GM12878 (cell line): ENCODE measurements at regions not wholly inside any gene's neighbourhood (a gene's known extent, or its start where the extent isn't known, plus 50 kb on each side); places are given as distances from the start of the nearest gene placed in this dataset.
"Not testable (repeated sequence)": the region's sequence is repeated elsewhere in the genome, so short reads cannot be mapped to it uniquely, and the experiment has no call there.

Experiments
- ATAC-seq: fragments of 200-7000 bp; cut with Tn5 transposase; 3 replicates; pipeline ENCODE4 v1.9.1; 2020; ENCODE audit warnings: mild to moderate bottlenecking, moderate library complexity
- BruUV-seq: library from RNA; stranded (reverse); fragments of 400-500 nt; replicated peaks from 2 replicates; lab custom pipeline; 2021; lab: Mats Ljungman, UMichigan
- CTCF ChIA-PET: fragments of 300-600 bp; sonication (Branson Sonifier 250); formaldehyde crosslinking; extraction: SDS; loops from one replicate; lab custom pipeline; 2021; ENCODE audit warnings: inconsistent platforms; lab: Yijun Ruan, JAX
- POLR2A ChIA-PET: fragments of 350-600 bp; formaldehyde crosslinking; extraction: SDS; loops from one replicate; lab custom pipeline; 2021; ENCODE audit warnings: inconsistent platforms; lab: Charles Lee
- RAD21 ChIA-PET: fragments of 300-600 bp; sonication (Branson Sonifier 250); formaldehyde crosslinking; loops from one replicate; lab custom pipeline; 2023; ENCODE audit warnings: antibody characterized with exemption; ENCODE audit not compliant: unreplicated experiment; lab: Charles Lee
- SMC1A ChIA-PET: fragments of 300-600 bp; sonication (Branson Sonifier 250); formaldehyde crosslinking; loops from one replicate; lab custom pipeline; 2023; ENCODE audit not compliant: unreplicated experiment, uncharacterized antibody; lab: Charles Lee
- DNase-seq: peaks from one replicate; pipeline ENCODE4 v3.0.0-alpha.2; 2011; ENCODE audit warnings: low read depth, low spot score
- FAIRE-seq: peaks from 3 replicates; lab custom pipeline; 2011; peaks lifted over from hg19 to GRCh38; lab: Jason Lieb, UNC
- H2AFZ ChIP-seq: 2 replicates; pipeline ENCODE4 v1.6.0; 2011; ENCODE audit warnings: low read depth, low read length, control low read depth; ENCODE audit not compliant: control insufficient read depth
- H3K27ac ChIP-seq: 2 replicates; pipeline ENCODE4 v1.5.1; 2011; ENCODE audit warnings: control low read depth; ENCODE audit not compliant: control insufficient read depth, insufficient read depth
- H3K27me3 ChIP-seq, 2 experiments: replicated peaks in 1 of 2; 2 replicates each; pipeline versions ENCODE4 v1.6.0 to v1.6.1; 2011; ENCODE audit warnings: low read length in 1 of 2; ENCODE audit not compliant: control insufficient read depth in 2 of 2, insufficient read depth in 2 of 2
- H3K36me3 ChIP-seq, 2 experiments: 2 replicates each; pipeline ENCODE4 v1.5.1; 2011; ENCODE audit warnings: low read length in 1 of 2; ENCODE audit not compliant: control insufficient read depth in 2 of 2, insufficient read depth in 2 of 2
- H3K4me1 ChIP-seq: 2 replicates; pipeline ENCODE4 v1.6.1; 2011; ENCODE audit warnings: mild to moderate bottlenecking, low read length, moderate library complexity, mixed read lengths; ENCODE audit not compliant: control insufficient read depth, insufficient read depth
- H3K4me2 ChIP-seq: 2 replicates; pipeline ENCODE4 v1.6.0; 2011; ENCODE audit warnings: control low read depth; ENCODE audit not compliant: control insufficient read depth, insufficient read depth
- H3K4me3 ChIP-seq: fragments of 200-600 bp; sonication (generic); 2 replicates; pipeline ENCODE4 v1.5.1; 2016
- H3K79me2 ChIP-seq: 2 replicates; pipeline ENCODE4 v1.6.0; 2011; ENCODE audit warnings: low read length; ENCODE audit not compliant: control insufficient read depth, insufficient read depth
- H3K9ac ChIP-seq: 2 replicates; pipeline ENCODE4 v1.8.0; 2011; ENCODE audit warnings: low read length, control low read depth, mixed read lengths; ENCODE audit not compliant: control insufficient read depth, insufficient read depth
- H3K9me3 ChIP-seq: replicated peaks from 3 replicates; pipeline ENCODE4 v1.5.1; 2011; ENCODE audit warnings: mild to moderate bottlenecking, low read length; ENCODE audit not compliant: control insufficient read depth, insufficient read depth
- H4K20me1 ChIP-seq: 2 replicates; pipeline ENCODE4 v1.6.0; 2011; ENCODE audit not compliant: control insufficient read depth, insufficient read depth
- BHLHE40 ChIP-seq, 2 experiments: fragments of 450-650 bp in 1 of 2; IDR thresholded peaks; 2 replicates each; pipeline ENCODE4 v1.6.1; 2011 to 2017; ENCODE audit warnings: low read depth in 2 of 2, borderline replicate concordance in 1 of 2, improper control_type of control experiment in 1 of 2, low read length in 1 of 2, mild to moderate bottlenecking in 1 of 2
- CHD1 ChIP-seq: IDR thresholded peaks from 2 replicates; pipeline ENCODE4 v1.6.1; 2012; ENCODE audit warnings: low read depth, low read length, improper control_type of control experiment
- E2F4 ChIP-seq: IDR thresholded peaks from 2 replicates; pipeline ENCODE4 v1.6.1; 2012; ENCODE audit warnings: low read depth, low read length, improper control_type of control experiment
- E4F1 ChIP-seq: fragments of 450-650 bp; IDR thresholded peaks from 2 replicates; pipeline ENCODE4 v1.6.1; 2018; ENCODE audit warnings: borderline replicate concordance, mild to moderate bottlenecking; ENCODE audit not compliant: partially characterized antibody
- ETV6 ChIP-seq, 2 experiments: fragments of 450-650 bp in 1 of 2; IDR thresholded peaks in 1 of 2; conservative IDR thresholded peaks in 1 of 2; 2 replicates each; pipeline ENCODE4 v1.6.1; 2014; ENCODE audit warnings: antibody characterized with exemption in 1 of 2, borderline replicate concordance in 1 of 2, low read depth in 1 of 2, mild to moderate bottlenecking in 1 of 2, moderate library complexity in 1 of 2
- JUND ChIP-seq: IDR thresholded peaks from 2 replicates; pipeline ENCODE4 v1.6.1; 2012; ENCODE audit warnings: low read depth, mild to moderate bottlenecking, low read length, improper control_type of control experiment, moderate library complexity
- NFYA ChIP-seq: IDR thresholded peaks from 2 replicates; pipeline ENCODE4 v1.6.1; 2011; ENCODE audit warnings: low read depth, mild to moderate bottlenecking, low read length, improper control_type of control experiment, borderline replicate concordance
- NR2C1 ChIP-seq: fragments of 450-650 bp; IDR thresholded peaks from 2 replicates; pipeline ENCODE4 v1.6.1; 2017; ENCODE audit warnings: antibody characterized with exemption, mild to moderate bottlenecking, moderate library complexity
- PKNOX1 ChIP-seq: fragments of 450-650 bp; IDR thresholded peaks from 2 replicates; pipeline ENCODE4 v1.6.1; 2016; ENCODE audit warnings: mild to moderate bottlenecking
- TARDBP ChIP-seq: IDR thresholded peaks from 2 replicates; pipeline ENCODE4 v1.6.1; 2016; ENCODE audit warnings: borderline replicate concordance
- USF2 ChIP-seq: IDR thresholded peaks from 2 replicates; pipeline ENCODE4 v1.6.1; 2011; ENCODE audit warnings: low read depth, low read length, improper control_type of control experiment, borderline replicate concordance
- ZNF24 ChIP-seq: fragments of 450-650 bp; IDR thresholded peaks from 2 replicates; pipeline ENCODE4 v1.6.1; 2017; ENCODE audit warnings: antibody characterized with exemption, mild to moderate bottlenecking
- ZNF274 ChIP-seq: IDR thresholded peaks from one replicate; pipeline ENCODE4 v1.8.0; 2011; ENCODE audit not compliant: insufficient read length, insufficient read depth
- WGBS: methylation state at CpG from one replicate; pipeline ENCODE4 v1.1.6; 2016; ENCODE audit warnings: low lambda C conversion rate; ENCODE audit not compliant: insufficient replicate concordance, insufficient coverage; ENCODE audit errors: missing lambda C conversion rate; 5-methylcytosine and 5-hydroxymethylcytosine counted together
- in situ Hi-C: fragments of 300-500 bp; cut with MboI; formaldehyde crosslinking; loops from 9 replicates; pipeline ENCODE4 v1.14.3; 2018; ENCODE audit warnings: mixed read lengths
- intact Hi-C: fragments of 100-400 bp; cut with micrococcal nuclease; formaldehyde crosslinking; loops from one replicate; pipeline ENCODE4 v1.14.2; 2022; ENCODE audit not compliant: unreplicated experiment

- Histone ChIP-seq H3K27me3 (no peaks in the 10 kb centered on the region), H3K4me2 (no peak overlapping the region), H3K9me3 (no peaks in the 10 kb centered on the region), H3K4me1 (no peaks in the 10 kb centered on the region), H3K27ac (no peak overlapping the region), H3K36me3 (no peaks in the 10 kb centered on the region), H3K4me3 (no peak overlapping the region), H4K20me1 (no peaks in the 10 kb centered on the region), H3K79me2 (no peaks in the 10 kb centered on the region), H2AFZ (no peak overlapping the region), H3K9ac (no peak overlapping the region)
- TF ChIP-seq NFYA (no peak), USF2 (no peak), BHLHE40 (IDR thresholded peaks at IDR 0.05; ENCODE audit: borderline replicate concordance in 1 of 2, low read depth in 2 of 2, low read length in 1 of 2) (no peak), E4F1 (no peak), ETV6 (conservative IDR thresholded peaks at IDR 0.05 in 1 of 2, IDR thresholded peaks at IDR 0.05 in 1 of 2; ENCODE audit: borderline replicate concordance in 1 of 2, low read depth in 1 of 2) (no peak), NR2C1 (no peak), JUND (no peak), TARDBP (no peak), E2F4 (no peak), CHD1 (no peak), ZNF274 (no peak), ZNF24 (no peak), PKNOX1 (no peak)
- in situ Hi-C loops (no loop called here), intact Hi-C loops (no loop called here)
- RAD21 ChIA-PET = no interaction called here
- POLR2A ChIA-PET = no interaction called here
- CTCF ChIA-PET = no interaction called here
- no peak for DNase-seq
- no peak for ATAC-seq
- WGBS = 0% methylated on average over 1 of the region's 1 CpG
- SMC1A ChIA-PET = no interaction called here
- FAIRE-seq = no peak
- BruUV-seq = no TSS peak
These were observed 199.6 kb downstream of the YTHDC2 start for GRCh38 chr5:113713051-113713450.

GRCh38 chr5:113715921-113716320, 202.4 kb downstream of the YTHDC2 start:
- FAIRE-seq, ATAC-seq, DNase-seq, SMC1A ChIA-PET, H3K4me2 ChIP-seq, H3K36me3 ChIP-seq, H4K20me1 ChIP-seq, H3K9me3 ChIP-seq, BruUV-seq, H3K4me1 ChIP-seq, H3K27me3 ChIP-seq, RAD21 ChIA-PET, intact Hi-C loops, in situ Hi-C loops, H3K79me2 ChIP-seq, H2AFZ ChIP-seq, H3K9ac ChIP-seq, POLR2A ChIA-PET, CTCF ChIA-PET, H3K27ac ChIP-seq, H3K4me3 ChIP-seq: not testable (repeated sequence)
- 8% methylated on average over 2 of the region's 2 CpGs for WGBS
